ENCODE measurements at regions not wholly inside any gene's neighbourhood (a gene's known extent, or its start where the extent isn't known, plus 50 kb on each side); places are given as distances from the start of the nearest gene placed in this dataset.
A peak's percentile ranks its signal among the peaks of the same experiment; 100 is the strongest.
"Not testable (repeated sequence)": the region's sequence is repeated elsewhere in the genome, so short reads cannot be mapped to it uniquely, and the experiment has no call there.

- no peak overlapping the region for H3K4me3 ChIP-seq (ENCODE audit: low read depth, low read length)
- peak; percentile 43 for DNase-seq (ENCODE audit: low read depth)
- TF ChIP-seq CTCF (conservative IDR thresholded peaks at IDR 0.05; ENCODE audit: low read depth, low read length), result no peak
These were observed 70.4 kb upstream of the APBB1IP start for GRCh38 chr10:26367771-26368170.

GRCh38 chr10:26368463-26368862 lies 69.7 kb upstream of the APBB1IP start:
- no peak for DNase-seq (ENCODE audit: low read depth)
- TF ChIP-seq CTCF (conservative IDR thresholded peaks at IDR 0.05; ENCODE audit: low read depth, low read length), result no peak
- no peak overlapping the region for H3K4me3 ChIP-seq (ENCODE audit: low read depth, low read length)

GRCh38 chr10:26372513-26373354 lies 65.4 kb upstream of the APBB1IP start:
- DNase-seq (ENCODE audit: low read depth), result no peak
- no peak for TF ChIP-seq CTCF (conservative IDR thresholded peaks at IDR 0.05; ENCODE audit: low read depth, low read length)
- H3K4me3 ChIP-seq (ENCODE audit: low read depth, low read length), result no peak overlapping the region

GRCh38 chr10:26374426-26374825 lies 63.7 kb upstream of the APBB1IP start:
- DNase-seq (ENCODE audit: low read depth), result no peak
- H3K4me3 ChIP-seq (ENCODE audit: low read depth, low read length), result no peak overlapping the region
- no peak for TF ChIP-seq CTCF (conservative IDR thresholded peaks at IDR 0.05; ENCODE audit: low read depth, low read length)

GRCh38 chr10:26377224-26377810 lies 60.8 kb upstream of the APBB1IP start:
- H3K4me3 ChIP-seq (ENCODE audit: low read depth, low read length); DNase-seq (ENCODE audit: low read depth): not testable (repeated sequence)

GRCh38 chr10:26378861-26379294 lies 59.3 kb upstream of the APBB1IP start:
- no peak overlapping the region for H3K4me3 ChIP-seq (ENCODE audit: low read depth, low read length)
- no peak for DNase-seq (ENCODE audit: low read depth)
- TF ChIP-seq CTCF (conservative IDR thresholded peaks at IDR 0.05; ENCODE audit: low read depth, low read length), result no peak

GRCh38 chr10:26380815-26381214 lies 57.3 kb upstream of the APBB1IP start:
- H3K4me3 ChIP-seq (ENCODE audit: low read depth, low read length), result no peak overlapping the region
- no peak for DNase-seq (ENCODE audit: low read depth)
- TF ChIP-seq CTCF (conservative IDR thresholded peaks at IDR 0.05; ENCODE audit: low read depth, low read length), result no peak

Measured in epithelial cell of proximal tubule (primary cell).